Iris pigment epithelial cell (primary cell): ENCODE measurements at regions not wholly inside any gene's neighbourhood (a gene's known extent, or its start where the extent isn't known, plus 50 kb on each side); places are given as distances from the start of the nearest gene placed in this dataset.
A peak's percentile ranks its signal among the peaks of the same experiment; 100 is the strongest.

Experiments
- DNase-seq: peaks from one replicate; pipeline ENCODE4 v3.0.0-alpha.2; 2011; ENCODE audit warnings: low read depth

- no peak for DNase-seq
Observed at GRCh38 chr4:10203851-10204250, 87.3 kb upstream of the WDR1 start.

- DNase-seq: no peak
Observed at GRCh38 chr4:10201381-10202223, 85.0 kb upstream of the WDR1 start.

GRCh38 chr4:10200869-10201268, 84.3 kb upstream of the WDR1 start:
- DNase-seq: no peak

- no peak for DNase-seq
Observed at GRCh38 chr4:10198365-10198764, 81.8 kb upstream of the WDR1 start.

GRCh38 chr4:10197952-10198351, 81.4 kb upstream of the WDR1 start:
- no peak for DNase-seq

GRCh38 chr4:10196191-10196590, 79.6 kb upstream of the WDR1 start:
- DNase-seq: no peak

GRCh38 chr4:10192331-10192730, 75.7 kb upstream of the WDR1 start:
- DNase-seq: no peak

GRCh38 chr4:10188400-10189004, 71.9 kb upstream of the WDR1 start:
- DNase-seq: no peak

- DNase-seq: no peak
Observed at GRCh38 chr4:10186228-10187214, 69.9 kb upstream of the WDR1 start.

GRCh38 chr4:10185518-10186227, 69.1 kb upstream of the WDR1 start:
- no peak for DNase-seq

GRCh38 chr4:10184501-10184938, 67.9 kb upstream of the WDR1 start:
- no peak for DNase-seq

- peak; percentile 8 for DNase-seq
Observed at GRCh38 chr4:10184041-10184440, 67.4 kb upstream of the WDR1 start.

- DNase-seq: no peak
Observed at GRCh38 chr4:10183462-10183861, 66.9 kb upstream of the WDR1 start.

GRCh38 chr4:10182446-10183424, 66.1 kb upstream of the WDR1 start:
- no peak for DNase-seq

GRCh38 chr4:10181745-10182445, 65.3 kb upstream of the WDR1 start:
- DNase-seq: no peak

GRCh38 chr4:10180927-10181744, 64.5 kb upstream of the WDR1 start:
- DNase-seq: peak; percentile 32

- DNase-seq: no peak
Observed at GRCh38 chr4:10180603-10180926, 64.0 kb upstream of the WDR1 start.

- peak; percentile 37 for DNase-seq
Observed at GRCh38 chr4:10179957-10180602, 63.5 kb upstream of the WDR1 start.

GRCh38 chr4:10178763-10179162, 62.2 kb upstream of the WDR1 start:
- DNase-seq: no peak
